ENCODE measurements at regions not wholly inside any gene's neighbourhood (a gene's known extent, or its start where the extent isn't known, plus 50 kb on each side); places are given as distances from the start of the nearest gene placed in this dataset.
"Not testable (repeated sequence)": the region's sequence is repeated elsewhere in the genome, so short reads cannot be mapped to it uniquely, and the experiment has no call there.

- H3K9me3 ChIP-seq (ENCODE audit: control insufficient read depth, insufficient read depth, low read length): no peaks in the 10 kb centered on the region
- H3K4me3 ChIP-seq (ENCODE audit: low read depth, low read length): no peak overlapping the region
- H3K36me3 ChIP-seq (ENCODE audit: control insufficient read depth, insufficient read depth, low read length): no peaks in the 10 kb centered on the region
- no peak overlapping the region for H3K9ac ChIP-seq (ENCODE audit: low read depth, low read length)
- H3K27ac ChIP-seq (ENCODE audit: low read depth, low read length): no peak overlapping the region
- no peaks in the 10 kb centered on the region; the same call in 1 of the 2 replicates for H3K4me1 ChIP-seq (ENCODE audit: control insufficient read depth, insufficient read depth, low read length)
- H3K27me3 ChIP-seq (ENCODE audit: control insufficient read depth, insufficient read depth, low read length): no peaks in the 10 kb centered on the region
Observed at GRCh38 chr17:71866095-71866494, 254.7 kb upstream of the SOX9 start.

GRCh38 chr17:71869293-71869692, 251.5 kb upstream of the SOX9 start:
- H3K9ac ChIP-seq (ENCODE audit: low read depth, low read length): no peak overlapping the region
- H3K27me3 ChIP-seq (ENCODE audit: control insufficient read depth, insufficient read depth, low read length): no peaks in the 10 kb centered on the region
- no peaks in the 10 kb centered on the region for H3K36me3 ChIP-seq (ENCODE audit: control insufficient read depth, insufficient read depth, low read length)
- no peaks in the 10 kb centered on the region; the same call in 1 of the 2 replicates for H3K4me1 ChIP-seq (ENCODE audit: control insufficient read depth, insufficient read depth, low read length)
- no peak overlapping the region for H3K4me3 ChIP-seq (ENCODE audit: low read depth, low read length)
- no peak overlapping the region for H3K27ac ChIP-seq (ENCODE audit: low read depth, low read length)
- H3K9me3 ChIP-seq (ENCODE audit: control insufficient read depth, insufficient read depth, low read length): no peaks in the 10 kb centered on the region

GRCh38 chr17:71869841-71870545, 250.8 kb upstream of the SOX9 start:
- H3K36me3 ChIP-seq (ENCODE audit: control insufficient read depth, insufficient read depth, low read length): no peaks in the 10 kb centered on the region
- H3K27ac ChIP-seq (ENCODE audit: low read depth, low read length): no peak overlapping the region
- H3K9me3 ChIP-seq (ENCODE audit: control insufficient read depth, insufficient read depth, low read length): no peaks in the 10 kb centered on the region
- H3K4me3 ChIP-seq (ENCODE audit: low read depth, low read length): no peak overlapping the region
- H3K27me3 ChIP-seq (ENCODE audit: control insufficient read depth, insufficient read depth, low read length): no peaks in the 10 kb centered on the region
- no peak overlapping the region for H3K9ac ChIP-seq (ENCODE audit: low read depth, low read length)
- H3K4me1 ChIP-seq (ENCODE audit: control insufficient read depth, insufficient read depth, low read length): no peaks in the 10 kb centered on the region; the same call in 1 of the 2 replicates

- Histone ChIP-seq H3K9me3 (ENCODE audit: control insufficient read depth, insufficient read depth, low read length) (no peaks in the 10 kb centered on the region), H3K27ac (ENCODE audit: low read depth, low read length) (no peak overlapping the region), H3K36me3 (ENCODE audit: control insufficient read depth, insufficient read depth, low read length) (no peaks in the 10 kb centered on the region), H3K4me3 (ENCODE audit: low read depth, low read length) (no peak overlapping the region), H3K4me1 (ENCODE audit: control insufficient read depth, insufficient read depth, low read length) (no peaks in the 10 kb centered on the region; the same call in 1 of the 2 replicates), H3K27me3 (ENCODE audit: control insufficient read depth, insufficient read depth, low read length) (no peaks in the 10 kb centered on the region), H3K9ac (ENCODE audit: low read depth, low read length) (no peak overlapping the region)
Observed at GRCh38 chr17:71870546-71870862, 250.3 kb upstream of the SOX9 start.

GRCh38 chr17:71872843-71873485, 247.9 kb upstream of the SOX9 start:
- no peaks in the 10 kb centered on the region for H3K9me3 ChIP-seq (ENCODE audit: control insufficient read depth, insufficient read depth, low read length)
- H3K27me3 ChIP-seq (ENCODE audit: control insufficient read depth, insufficient read depth, low read length): no peaks in the 10 kb centered on the region
- H3K36me3 ChIP-seq (ENCODE audit: control insufficient read depth, insufficient read depth, low read length): no peaks in the 10 kb centered on the region
- H3K9ac ChIP-seq (ENCODE audit: low read depth, low read length): no peak overlapping the region
- H3K27ac ChIP-seq (ENCODE audit: low read depth, low read length): no peak overlapping the region
- no peak overlapping the region for H3K4me3 ChIP-seq (ENCODE audit: low read depth, low read length)
- no peaks in the 10 kb centered on the region; the same call in 1 of the 2 replicates for H3K4me1 ChIP-seq (ENCODE audit: control insufficient read depth, insufficient read depth, low read length)

GRCh38 chr17:71874773-71875172, 246.0 kb upstream of the SOX9 start:
- H3K4me1 ChIP-seq (ENCODE audit: control insufficient read depth, insufficient read depth, low read length); H3K36me3 ChIP-seq (ENCODE audit: control insufficient read depth, insufficient read depth, low read length); H3K27ac ChIP-seq (ENCODE audit: low read depth, low read length); H3K9me3 ChIP-seq (ENCODE audit: control insufficient read depth, insufficient read depth, low read length); H3K27me3 ChIP-seq (ENCODE audit: control insufficient read depth, insufficient read depth, low read length); H3K4me3 ChIP-seq (ENCODE audit: low read depth, low read length); H3K9ac ChIP-seq (ENCODE audit: low read depth, low read length): not testable (repeated sequence)

GRCh38 chr17:71878271-71878670, 242.5 kb upstream of the SOX9 start:
- Histone ChIP-seq H3K27ac (ENCODE audit: low read depth, low read length) (no peak overlapping the region), H3K36me3 (ENCODE audit: control insufficient read depth, insufficient read depth, low read length) (no peaks in the 10 kb centered on the region), H3K27me3 (ENCODE audit: control insufficient read depth, insufficient read depth, low read length) (no peaks in the 10 kb centered on the region), H3K9me3 (ENCODE audit: control insufficient read depth, insufficient read depth, low read length) (no peaks in the 10 kb centered on the region), H3K9ac (ENCODE audit: low read depth, low read length) (no peak overlapping the region), H3K4me3 (ENCODE audit: low read depth, low read length) (no peak overlapping the region), H3K4me1 (ENCODE audit: control insufficient read depth, insufficient read depth, low read length) (no peaks in the 10 kb centered on the region)

- Histone ChIP-seq H3K4me1 (ENCODE audit: control insufficient read depth, insufficient read depth, low read length) (no peaks in the 10 kb centered on the region), H3K4me3 (ENCODE audit: low read depth, low read length) (no peak overlapping the region), H3K27me3 (ENCODE audit: control insufficient read depth, insufficient read depth, low read length) (no peaks in the 10 kb centered on the region), H3K36me3 (ENCODE audit: control insufficient read depth, insufficient read depth, low read length) (no peaks in the 10 kb centered on the region), H3K9me3 (ENCODE audit: control insufficient read depth, insufficient read depth, low read length) (no peaks in the 10 kb centered on the region), H3K9ac (ENCODE audit: low read depth, low read length) (no peak overlapping the region), H3K27ac (ENCODE audit: low read depth, low read length) (no peak overlapping the region)
Observed at GRCh38 chr17:71878998-71879397, 241.8 kb upstream of the SOX9 start.

GRCh38 chr17:71881041-71881440, 239.8 kb upstream of the SOX9 start:
- Histone ChIP-seq H3K27ac (ENCODE audit: low read depth, low read length) (no peak overlapping the region), H3K27me3 (ENCODE audit: control insufficient read depth, insufficient read depth, low read length) (no peaks in the 10 kb centered on the region), H3K9me3 (ENCODE audit: control insufficient read depth, insufficient read depth, low read length) (no peaks in the 10 kb centered on the region), H3K9ac (ENCODE audit: low read depth, low read length) (no peak overlapping the region), H3K36me3 (ENCODE audit: control insufficient read depth, insufficient read depth, low read length) (no peaks in the 10 kb centered on the region), H3K4me1 (ENCODE audit: control insufficient read depth, insufficient read depth, low read length) (no peaks in the 10 kb centered on the region), H3K4me3 (ENCODE audit: low read depth, low read length) (no peak overlapping the region)

- Histone ChIP-seq H3K9ac (ENCODE audit: low read depth, low read length) (no peak overlapping the region), H3K9me3 (ENCODE audit: control insufficient read depth, insufficient read depth, low read length) (no peaks in the 10 kb centered on the region), H3K27me3 (ENCODE audit: control insufficient read depth, insufficient read depth, low read length) (no peaks in the 10 kb centered on the region), H3K36me3 (ENCODE audit: control insufficient read depth, insufficient read depth, low read length) (no peaks in the 10 kb centered on the region), H3K27ac (ENCODE audit: low read depth, low read length) (no peak overlapping the region), H3K4me3 (ENCODE audit: low read depth, low read length) (no peak overlapping the region), H3K4me1 (ENCODE audit: control insufficient read depth, insufficient read depth, low read length) (no peaks in the 10 kb centered on the region)
Observed at GRCh38 chr17:71881581-71881980, 239.2 kb upstream of the SOX9 start.

GRCh38 chr17:71883258-71883657, 237.6 kb upstream of the SOX9 start:
- no peak overlapping the region for H3K4me3 ChIP-seq (ENCODE audit: low read depth, low read length)
- no peaks in the 10 kb centered on the region for H3K4me1 ChIP-seq (ENCODE audit: control insufficient read depth, insufficient read depth, low read length)
- no peaks in the 10 kb centered on the region for H3K36me3 ChIP-seq (ENCODE audit: control insufficient read depth, insufficient read depth, low read length)
- H3K9me3 ChIP-seq (ENCODE audit: control insufficient read depth, insufficient read depth, low read length): no peaks in the 10 kb centered on the region
- H3K9ac ChIP-seq (ENCODE audit: low read depth, low read length): no peak overlapping the region
- no peak overlapping the region for H3K27ac ChIP-seq (ENCODE audit: low read depth, low read length)
- no peaks in the 10 kb centered on the region for H3K27me3 ChIP-seq (ENCODE audit: control insufficient read depth, insufficient read depth, low read length)

Data from HUES48 (cell line).